Erythroblast (primary cell): ENCODE measurements at regions not wholly inside any gene's neighbourhood (a gene's known extent, or its start where the extent isn't known, plus 50 kb on each side); places are given as distances from the start of the nearest gene placed in this dataset.

Experiments used
- GATA1 ChIP-seq: IDR thresholded peaks from 2 replicates; pipeline ENCODE4 v1.6.1; 2011; ENCODE audit warnings: low read depth, mild to moderate bottlenecking, control low read depth, low read length, moderate library complexity
- POLR2A ChIP-seq: IDR thresholded peaks from 2 replicates; pipeline ENCODE4 v1.6.1; 2011; ENCODE audit warnings: mild to moderate bottlenecking, low read length

GRCh38 chr4:148857973-148858534 lies 415.8 kb upstream of the NR3C2 start:
- no peak for TF ChIP-seq POLR2A
- no peak for TF ChIP-seq GATA1
